ENCODE measurements at regions not wholly inside any gene's neighbourhood (a gene's known extent, or its start where the extent isn't known, plus 50 kb on each side); places are given as distances from the start of the nearest gene placed in this dataset.

GRCh38 chrX:85501349-85501748, 121.9 kb upstream of the POF1B start (continued):
- TF ChIP-seq CHD7 (IDR thresholded peaks at IDR 0.05; ENCODE audit: insufficient replicate concordance, low read length): no peak
